ENCODE measurements at regions not wholly inside any gene's neighbourhood (a gene's known extent, or its start where the extent isn't known, plus 50 kb on each side); places are given as distances from the start of the nearest gene placed in this dataset.
"Not testable (repeated sequence)": the region's sequence is repeated elsewhere in the genome, so short reads cannot be mapped to it uniquely, and the experiment has no call there.

GRCh38 chr10:55740767-55741166 lies 620.3 kb downstream of the ZWINT start:
- H3K4me3 ChIP-seq; H3K4me2 ChIP-seq (ENCODE audit: control insufficient read depth, insufficient read depth); H4K20me1 ChIP-seq (ENCODE audit: control insufficient read depth, insufficient read depth); H3K9me3 ChIP-seq (replicated peaks; ENCODE audit: control insufficient read depth, insufficient read depth, low read length); H3K4me1 ChIP-seq (ENCODE audit: control insufficient read depth, insufficient read depth, low read length); POLR2A ChIA-PET; H3K36me3 ChIP-seq (ENCODE audit: control insufficient read depth in 2 of 2, insufficient read depth in 2 of 2, low read length in 1 of 2); BruUV-seq (replicated peaks); H3K9ac ChIP-seq (ENCODE audit: control insufficient read depth, insufficient read depth, low read length); H3K79me2 ChIP-seq (ENCODE audit: control insufficient read depth, insufficient read depth, low read length); H3K27ac ChIP-seq (ENCODE audit: control insufficient read depth, insufficient read depth); H3K27me3 ChIP-seq (replicated peaks in 1 of 2; ENCODE audit: control insufficient read depth in 2 of 2, insufficient read depth in 2 of 2, low read length in 1 of 2): not testable (repeated sequence)
- peak; percentile 37; the same call in 1 of the 2 replicates for TF ChIP-seq RAD21 (IDR thresholded peaks at IDR 0.05; ENCODE audit: insufficient read depth, low read depth, low read length)
- peak in 2 of 3 experiments; percentile 22; a peak in 2 of 6 replicates for TF ChIP-seq CTCF (IDR thresholded peaks at IDR 0.05 in 2 of 3, conservative IDR thresholded peaks at IDR 0.05 in 1 of 3; ENCODE audit: control insufficient read depth in 2 of 3, extremely low read depth in 1 of 3, insufficient read depth in 1 of 3, low read depth in 3 of 3, low read length in 3 of 3)
- H2AFZ ChIP-seq (ENCODE audit: control insufficient read depth, low read depth, low read length), result peak overlapping the region; percentile 19
- intact Hi-C loops (cut with micrococcal nuclease; ENCODE audit: unreplicated experiment) (loop anchor here (10.0 kb wide), 1 partner anchor 646 kb away; no protein-coding TSS in a partner anchor), in situ Hi-C loops (cut with MboI) (loop anchor here (10.0 kb wide), 1 partner anchor 646 kb away; no protein-coding TSS in a partner anchor)
- peak; percentile 4 for DNase-seq (ENCODE audit: low read depth, low spot score)
- ChIA-PET SMC1A (ENCODE audit: uncharacterized antibody, unreplicated experiment) (interaction anchor here (1.4 to 1.7 kb wide), 3 partner anchors 10 to 21 kb away, joined by 3 to 5 read pairs (median 5); no protein-coding TSS in a partner anchor), CTCF (interaction anchor here (0.7 to 2.1 kb wide), 4 partner anchors 10 to 648 kb away, joined by 3 to 8 read pairs (median 6); no protein-coding TSS in a partner anchor), RAD21 (ENCODE audit: unreplicated experiment) (interaction anchor here (1.0 to 1.1 kb wide), 2 partner anchors 649 to 709 kb away, joined by 3 read pairs; no protein-coding TSS in a partner anchor)
- WGBS (ENCODE audit: insufficient coverage, insufficient replicate concordance, low lambda C conversion rate, missing lambda C conversion rate), result 0% methylated on average over 1 of the region's 2 CpGs
- peak; percentile 78 for ATAC-seq
- FAIRE-seq, result peak; percentile 44

DNA sequence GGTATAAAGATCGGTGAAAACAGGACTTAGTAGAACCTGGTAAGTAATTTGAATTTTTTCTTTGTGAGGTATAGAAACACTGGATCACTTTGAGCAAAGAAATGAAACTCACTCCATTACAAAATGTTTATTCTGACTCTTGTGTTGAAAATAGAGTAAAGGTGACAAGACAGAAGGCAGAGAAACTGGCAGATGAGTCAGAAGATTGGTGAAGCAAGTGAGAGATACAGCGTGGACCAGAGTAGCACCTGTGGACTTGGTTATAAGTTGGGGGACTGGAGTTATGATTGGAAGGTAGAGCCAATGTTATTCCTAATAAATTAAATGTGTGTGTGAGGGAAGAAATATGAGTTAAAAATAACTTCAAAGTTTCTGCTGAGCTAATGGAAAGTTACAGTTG lies 620.9 kb downstream of the ZWINT start:
- intact Hi-C loops (cut with micrococcal nuclease; ENCODE audit: unreplicated experiment), result loop anchor here (10.0 kb wide), 1 partner anchor 645 kb away; no protein-coding TSS in a partner anchor
- no TSS peak for BruUV-seq (replicated peaks)
- Histone ChIP-seq H3K79me2 (ENCODE audit: control insufficient read depth, insufficient read depth, low read length) (no peaks in the 10 kb centered on the region), H3K9ac (ENCODE audit: control insufficient read depth, insufficient read depth, low read length) (no peak overlapping the region), H3K4me3 (no peak overlapping the region), H2AFZ (ENCODE audit: control insufficient read depth, low read depth, low read length) (no peak overlapping the region), H3K4me1 (ENCODE audit: control insufficient read depth, insufficient read depth, low read length) (no peaks in the 10 kb centered on the region), H4K20me1 (ENCODE audit: control insufficient read depth, insufficient read depth) (no peaks in the 10 kb centered on the region), H3K27ac (ENCODE audit: control insufficient read depth, insufficient read depth) (no peak overlapping the region), H3K36me3 (ENCODE audit: control insufficient read depth in 2 of 2, insufficient read depth in 2 of 2, low read length in 1 of 2) (no peaks in the 10 kb centered on the region), H3K9me3 (replicated peaks; ENCODE audit: control insufficient read depth, insufficient read depth, low read length) (no peaks in the 10 kb centered on the region), H3K4me2 (ENCODE audit: control insufficient read depth, insufficient read depth) (no peak overlapping the region), H3K27me3 (replicated peaks in 1 of 2; ENCODE audit: control insufficient read depth in 2 of 2, insufficient read depth in 2 of 2, low read length in 1 of 2) (no peaks in the 10 kb centered on the region)
- 28% methylated on average over 2 of the region's 2 CpGs for WGBS (ENCODE audit: insufficient coverage, insufficient replicate concordance, low lambda C conversion rate, missing lambda C conversion rate)
- SMC1A ChIA-PET (ENCODE audit: uncharacterized antibody, unreplicated experiment), result interaction anchor here (1.4 to 1.7 kb wide), 3 partner anchors 9 to 21 kb away, joined by 3 to 5 read pairs (median 5); no protein-coding TSS in a partner anchor
- in situ Hi-C loops (cut with MboI), result loop anchor here (10.0 kb wide), 1 partner anchor 645 kb away; no protein-coding TSS in a partner anchor
- ATAC-seq, result no peak; the same call in 2 of the 3 replicates
- no peak for DNase-seq (ENCODE audit: low read depth, low spot score)
- CTCF ChIA-PET, result interaction anchor here (0.7 to 2.1 kb wide), 4 partner anchors 10 to 648 kb away, joined by 3 to 8 read pairs (median 6); no protein-coding TSS in a partner anchor
- POLR2A ChIA-PET, result no interaction called here
- RAD21 ChIA-PET (ENCODE audit: unreplicated experiment), result interaction anchor here (1.0 to 1.1 kb wide), 2 partner anchors 648 to 709 kb away, joined by 3 read pairs; no protein-coding TSS in a partner anchor
- FAIRE-seq, result no peak
- TF ChIP-seq, protein P1, sequence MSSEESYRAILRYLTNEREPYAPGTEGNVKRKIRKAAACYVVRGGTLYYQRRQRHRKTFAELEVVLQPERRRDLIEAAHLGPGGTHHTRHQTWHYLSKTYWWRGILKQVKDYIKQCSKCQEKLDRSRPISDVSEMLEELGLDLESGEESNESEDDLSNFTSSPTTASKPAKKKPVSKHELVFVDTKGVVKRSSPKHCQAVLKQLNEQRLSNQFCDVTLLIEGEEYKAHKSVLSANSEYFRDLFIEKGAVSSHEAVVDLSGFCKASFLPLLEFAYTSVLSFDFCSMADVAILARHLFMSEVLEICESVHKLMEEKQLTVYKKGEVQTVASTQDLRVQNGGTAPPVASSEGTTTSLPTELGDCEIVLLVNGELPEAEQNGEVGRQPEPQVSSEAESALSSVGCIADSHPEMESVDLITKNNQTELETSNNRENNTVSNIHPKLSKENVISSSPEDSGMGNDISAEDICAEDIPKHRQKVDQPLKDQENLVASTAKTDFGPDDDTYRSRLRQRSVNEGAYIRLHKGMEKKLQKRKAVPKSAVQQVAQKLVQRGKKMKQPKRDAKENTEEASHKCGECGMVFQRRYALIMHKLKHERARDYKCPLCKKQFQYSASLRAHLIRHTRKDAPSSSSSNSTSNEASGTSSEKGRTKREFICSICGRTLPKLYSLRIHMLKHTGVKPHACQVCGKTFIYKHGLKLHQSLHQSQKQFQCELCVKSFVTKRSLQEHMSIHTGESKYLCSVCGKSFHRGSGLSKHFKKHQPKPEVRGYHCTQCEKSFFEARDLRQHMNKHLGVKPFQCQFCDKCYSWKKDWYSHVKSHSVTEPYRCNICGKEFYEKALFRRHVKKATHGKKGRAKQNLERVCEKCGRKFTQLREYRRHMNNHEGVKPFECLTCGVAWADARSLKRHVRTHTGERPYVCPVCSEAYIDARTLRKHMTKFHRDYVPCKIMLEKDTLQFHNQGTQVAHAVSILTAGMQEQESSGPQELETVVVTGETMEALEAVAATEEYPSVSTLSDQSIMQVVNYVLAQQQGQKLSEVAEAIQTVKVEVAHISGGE (CRISPR knock-in tag; IDR thresholded peaks at IDR 0.05), result no peak
- TF ChIP-seq SIX5 (IDR thresholded peaks at IDR 0.05; ENCODE audit: low read depth, low read length, severe bottlenecking) (no peak), IRF5 (IDR thresholded peaks at IDR 0.05; ENCODE audit: borderline replicate concordance) (no peak), RUNX3 (IDR thresholded peaks at IDR 0.05; ENCODE audit: low read length) (no peak), MAX (IDR thresholded peaks at IDR 0.05; ENCODE audit: low read depth, low read length) (no peak), SMARCA5 (IDR thresholded peaks at IDR 0.05) (no peak)
